Keratinocyte (primary cell): ENCODE measurements at regions not wholly inside any gene's neighbourhood (a gene's known extent, or its start where the extent isn't known, plus 50 kb on each side); places are given as distances from the start of the nearest gene placed in this dataset.

Experiments used
- DNase-seq: peaks from one replicate; pipeline ENCODE4 v3.0.0-alpha.2; 2011; ENCODE audit warnings: low read depth, missing footprints, low spot score
- FAIRE-seq: peaks from 2 replicates; lab custom pipeline; 2011; peaks lifted over from hg19 to GRCh38; lab: Jason Lieb, UNC
- H2AFZ ChIP-seq: 2 replicates; pipeline ENCODE4 v1.6.0; 2012; ENCODE audit warnings: low read length, control low read depth, inconsistent platforms; ENCODE audit not compliant: control insufficient read depth
- H3K27ac ChIP-seq: 2 replicates; pipeline ENCODE4 v1.5.1; 2011; ENCODE audit warnings: low read length; ENCODE audit not compliant: control insufficient read depth, insufficient read depth
- H3K27me3 ChIP-seq: 3 replicates; pipeline ENCODE4 v1.6.0; 2011; ENCODE audit warnings: low read length; ENCODE audit not compliant: control insufficient read depth, insufficient read depth; ENCODE audit errors: extremely low read depth
- H3K36me3 ChIP-seq, 2 experiments: 2 replicates in 1 of 2; 3 replicates in 1 of 2; pipeline ENCODE4 v1.5.1; 2011; ENCODE audit warnings: low read length in 2 of 2, mild to moderate bottlenecking in 1 of 2; ENCODE audit not compliant: control insufficient read depth in 2 of 2, insufficient read depth in 2 of 2; ENCODE audit errors: extremely low read depth in 1 of 2
- H3K4me1 ChIP-seq: 3 replicates; pipeline ENCODE4 v1.5.1; 2011; ENCODE audit warnings: low read length; ENCODE audit not compliant: control insufficient read depth, insufficient read depth; ENCODE audit errors: extremely low read depth
- H3K4me2 ChIP-seq: 3 replicates; pipeline ENCODE4 v1.6.0; 2011; ENCODE audit warnings: low read depth, low read length; ENCODE audit not compliant: control insufficient read depth, insufficient read depth; ENCODE audit errors: extremely low read depth
- H3K4me3 ChIP-seq, 3 experiments: fragments of 200-600 bp in 1 of 3; sonication (generic) in 1 of 3; 2 replicates in 2 of 3; 3 replicates in 1 of 3; pipeline ENCODE4 v1.5.1; 2011 to 2016; ENCODE audit warnings: low read length in 3 of 3, mild to moderate bottlenecking in 3 of 3, control low read depth in 2 of 3, inconsistent platforms in 1 of 3, low read depth in 1 of 3, mixed read lengths in 1 of 3, mixed run types in 1 of 3, moderate library complexity in 1 of 3; ENCODE audit not compliant: control insufficient read depth in 2 of 3, insufficient read depth in 2 of 3; ENCODE audit errors: extremely low read depth in 1 of 3
- H3K79me2 ChIP-seq: 2 replicates; pipeline ENCODE4 v1.6.0; 2012; ENCODE audit warnings: low read length; ENCODE audit not compliant: control insufficient read depth, insufficient read depth
- H3K9ac ChIP-seq: 3 replicates; pipeline ENCODE4 v1.6.0; 2011; ENCODE audit warnings: low read length; ENCODE audit not compliant: control insufficient read depth, insufficient read depth; ENCODE audit errors: extremely low read depth
- H3K9me1 ChIP-seq: 3 replicates; pipeline ENCODE4 v1.6.0; 2011; ENCODE audit warnings: low read length; ENCODE audit not compliant: control insufficient read depth, insufficient read depth; ENCODE audit errors: extremely low read depth
- H3K9me3 ChIP-seq: 2 replicates; pipeline ENCODE4 v1.5.1; 2012; ENCODE audit warnings: low read depth, low read length; ENCODE audit not compliant: control insufficient read depth
- H4K20me1 ChIP-seq: 3 replicates; pipeline ENCODE4 v1.6.0; 2011; ENCODE audit warnings: low read length; ENCODE audit not compliant: control insufficient read depth, insufficient read depth; ENCODE audit errors: extremely low read depth
- EZH2 ChIP-seq: IDR thresholded peaks from one replicate; pipeline ENCODE4 v1.6.1; 2012; ENCODE audit warnings: inconsistent platforms, mild to moderate bottlenecking, low read length, moderate library complexity
- dilution Hi-C: fragments of 300-500 bp; cut with MboI; formaldehyde crosslinking; loops from one replicate; pipeline ENCODE4 v1.7.0; 2020; ENCODE audit warnings: low sequenced_read_pairs; ENCODE audit not compliant: extremely low pct_ligation_motif_present
- TF ChIP-seq, protein P1 (sequence below), 3 experiments: IDR thresholded peaks in 1 of 3; conservative IDR thresholded peaks in 1 of 3; optimal IDR thresholded peaks in 1 of 3; 2 replicates in 2 of 3; 3 replicates in 1 of 3; pipeline versions ENCODE3 to v1.5.1; 2011; ENCODE audit warnings: low read length in 3 of 3, mild to moderate bottlenecking in 3 of 3, moderate library complexity in 2 of 3, control low read depth in 1 of 3, inconsistent platforms in 1 of 3; ENCODE audit not compliant: insufficient read depth in 2 of 3; ENCODE audit errors: extremely low read depth in 1 of 3

DNA sequence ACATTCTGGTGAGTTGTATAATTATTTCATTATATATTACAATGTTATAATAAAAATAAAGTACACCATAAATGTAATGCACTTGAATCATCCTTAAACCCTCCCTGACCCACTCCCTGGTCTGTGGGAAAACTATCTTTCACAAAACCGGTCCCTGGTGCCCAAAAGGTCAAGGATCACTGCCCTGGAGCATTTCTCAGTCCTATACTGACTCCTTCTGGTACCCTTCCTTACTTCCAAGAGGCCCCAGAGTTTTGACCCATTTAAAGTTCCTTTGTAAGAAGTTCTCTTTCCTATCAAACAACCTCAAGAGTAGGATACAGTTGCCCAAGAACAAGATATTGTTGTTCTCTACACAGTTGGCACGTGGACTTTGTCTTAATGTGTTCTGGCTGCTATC lies 88.9 kb upstream of the TRPM3 start:
- H3K27me3 ChIP-seq, result no peaks in the 10 kb centered on the region
- H3K79me2 ChIP-seq, result no peaks in the 10 kb centered on the region
- no peaks in the 10 kb centered on the region for H4K20me1 ChIP-seq
- no peak overlapping the region for H3K4me3 ChIP-seq
- H3K9ac ChIP-seq, result no peak overlapping the region
- H3K4me2 ChIP-seq, result no peak overlapping the region
- no peak overlapping the region for H3K27ac ChIP-seq
- no peaks in the 10 kb centered on the region for H3K9me1 ChIP-seq
- no peaks in the 10 kb centered on the region for H3K9me3 ChIP-seq
- H3K36me3 ChIP-seq, result no peaks in the 10 kb centered on the region
- H2AFZ ChIP-seq, result no peak overlapping the region
- TF ChIP-seq, protein P1, sequence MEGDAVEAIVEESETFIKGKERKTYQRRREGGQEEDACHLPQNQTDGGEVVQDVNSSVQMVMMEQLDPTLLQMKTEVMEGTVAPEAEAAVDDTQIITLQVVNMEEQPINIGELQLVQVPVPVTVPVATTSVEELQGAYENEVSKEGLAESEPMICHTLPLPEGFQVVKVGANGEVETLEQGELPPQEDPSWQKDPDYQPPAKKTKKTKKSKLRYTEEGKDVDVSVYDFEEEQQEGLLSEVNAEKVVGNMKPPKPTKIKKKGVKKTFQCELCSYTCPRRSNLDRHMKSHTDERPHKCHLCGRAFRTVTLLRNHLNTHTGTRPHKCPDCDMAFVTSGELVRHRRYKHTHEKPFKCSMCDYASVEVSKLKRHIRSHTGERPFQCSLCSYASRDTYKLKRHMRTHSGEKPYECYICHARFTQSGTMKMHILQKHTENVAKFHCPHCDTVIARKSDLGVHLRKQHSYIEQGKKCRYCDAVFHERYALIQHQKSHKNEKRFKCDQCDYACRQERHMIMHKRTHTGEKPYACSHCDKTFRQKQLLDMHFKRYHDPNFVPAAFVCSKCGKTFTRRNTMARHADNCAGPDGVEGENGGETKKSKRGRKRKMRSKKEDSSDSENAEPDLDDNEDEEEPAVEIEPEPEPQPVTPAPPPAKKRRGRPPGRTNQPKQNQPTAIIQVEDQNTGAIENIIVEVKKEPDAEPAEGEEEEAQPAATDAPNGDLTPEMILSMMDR (optimal IDR thresholded peaks at IDR 0.05 in 1 of 3, IDR thresholded peaks at IDR 0.05 in 1 of 3, conservative IDR thresholded peaks at IDR 0.05 in 1 of 3; ENCODE audit: extremely low read depth in 1 of 3, insufficient read depth in 2 of 3, low read length in 3 of 3), result no peak
- no peak for TF ChIP-seq EZH2
- H3K4me1 ChIP-seq, result no peaks in the 10 kb centered on the region
- no peak for DNase-seq
- no peak for FAIRE-seq
- dilution Hi-C loops, result no loop called here

DNA sequence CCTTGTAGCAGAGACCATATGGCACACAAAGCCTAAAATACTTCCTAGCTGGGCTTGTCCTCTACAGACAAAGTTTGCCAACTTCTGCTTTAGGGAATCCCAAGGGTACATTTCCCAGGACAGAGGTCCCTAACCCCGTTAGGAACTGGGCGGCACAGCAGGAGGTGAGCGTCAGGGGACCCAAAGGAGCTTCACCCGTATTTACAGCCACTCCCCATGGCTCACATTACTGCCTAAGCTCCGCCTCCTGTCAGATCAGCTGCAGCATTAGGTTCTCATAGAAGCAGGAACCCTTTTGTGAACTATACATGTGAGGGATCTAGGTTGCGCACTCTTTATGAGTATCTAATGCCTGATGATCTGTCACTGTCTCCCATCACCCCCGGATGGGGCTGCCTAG lies 88.5 kb upstream of the TRPM3 start:
- Histone ChIP-seq H3K9ac (no peak overlapping the region), H3K9me1 (no peaks in the 10 kb centered on the region), H3K27me3 (no peaks in the 10 kb centered on the region), H2AFZ (no peak overlapping the region), H3K4me1 (no peaks in the 10 kb centered on the region), H3K4me2 (no peak overlapping the region), H3K36me3 (no peaks in the 10 kb centered on the region), H4K20me1 (no peaks in the 10 kb centered on the region), H3K79me2 (no peaks in the 10 kb centered on the region), H3K27ac (no peak overlapping the region), H3K4me3 (no peak overlapping the region), H3K9me3 (no peaks in the 10 kb centered on the region)
- dilution Hi-C loops, result no loop called here
- TF ChIP-seq, protein P1 (optimal IDR thresholded peaks at IDR 0.05 in 1 of 3, IDR thresholded peaks at IDR 0.05 in 1 of 3, conservative IDR thresholded peaks at IDR 0.05 in 1 of 3; ENCODE audit: extremely low read depth in 1 of 3, insufficient read depth in 2 of 3, low read length in 3 of 3), result no peak
- TF ChIP-seq EZH2, result no peak
- no peak for FAIRE-seq
- no peak for DNase-seq
